ENCODE measurements at regions not wholly inside any gene's neighbourhood (a gene's known extent, or its start where the extent isn't known, plus 50 kb on each side); places are given as distances from the start of the nearest gene placed in this dataset.

DNA sequence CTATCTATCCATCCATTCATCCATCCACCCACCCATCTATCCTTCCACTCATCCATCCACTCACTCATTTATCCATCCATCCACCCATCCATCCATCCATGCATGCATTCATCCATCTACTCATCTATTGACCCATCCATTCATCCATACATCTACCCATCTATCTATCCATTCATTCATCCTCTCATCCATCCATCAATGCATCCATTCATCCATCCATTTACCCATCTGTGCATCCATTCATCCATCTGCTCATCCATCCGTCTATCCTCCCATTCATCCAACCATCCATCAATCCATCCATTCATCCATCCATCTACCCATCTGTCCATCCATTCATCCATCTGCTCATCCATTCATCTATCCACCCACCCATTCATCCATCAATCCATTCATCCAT, 224.5 kb upstream of the MAF start:
- Histone ChIP-seq H3K27ac (ENCODE audit: low read length in 2 of 2) (no peak overlapping the region), H2AFZ (ENCODE audit: insufficient read depth, low read depth, low read length, poor library complexity, severe bottlenecking) (no peak overlapping the region), H3K27me3 (replicated peaks in 1 of 4; ENCODE audit: control extremely low read depth in 1 of 4, control insufficient read depth in 3 of 4, insufficient read depth in 4 of 4, low read length in 3 of 4) (no peaks in the 10 kb centered on the region), H3K4me2 (replicated peaks; ENCODE audit: low read depth, low read length, poor library complexity, severe bottlenecking) (no peak overlapping the region), H3K4me1 (ENCODE audit: control insufficient read depth in 2 of 2, insufficient read depth in 2 of 2, low read length in 2 of 2) (no peaks in the 10 kb centered on the region), H3K79me2 (ENCODE audit: control insufficient read depth, insufficient read depth, low read length) (no peaks in the 10 kb centered on the region), H3K4me3 (ENCODE audit: control extremely low read depth in 1 of 5, extremely low read depth in 1 of 5, insufficient read depth in 1 of 5, low read depth in 2 of 5, low read length in 4 of 5) (no peak overlapping the region), H3K9me3 (ENCODE audit: control extremely low read depth in 1 of 3, control insufficient read depth in 2 of 3, insufficient read depth in 1 of 3, low read length in 2 of 3) (no peaks in the 10 kb centered on the region), H3K36me3 (replicated peaks in 1 of 2; ENCODE audit: control extremely low read depth in 1 of 2, control insufficient read depth in 1 of 2, extremely low read depth in 1 of 2, insufficient read depth in 2 of 2, low read length in 1 of 2) (no peaks in the 10 kb centered on the region), H3K9ac (ENCODE audit: low read length) (no peak overlapping the region), H4K20me1 (ENCODE audit: control insufficient read depth, insufficient read depth, low read length, poor library complexity, severe bottlenecking) (no peaks in the 10 kb centered on the region)
- TF ChIP-seq EZH2 (IDR thresholded peaks at IDR 0.05; ENCODE audit: borderline replicate concordance, insufficient read depth, low read depth, low read length, poor library complexity, severe bottlenecking): no peak
- TF ChIP-seq, protein P1, sequence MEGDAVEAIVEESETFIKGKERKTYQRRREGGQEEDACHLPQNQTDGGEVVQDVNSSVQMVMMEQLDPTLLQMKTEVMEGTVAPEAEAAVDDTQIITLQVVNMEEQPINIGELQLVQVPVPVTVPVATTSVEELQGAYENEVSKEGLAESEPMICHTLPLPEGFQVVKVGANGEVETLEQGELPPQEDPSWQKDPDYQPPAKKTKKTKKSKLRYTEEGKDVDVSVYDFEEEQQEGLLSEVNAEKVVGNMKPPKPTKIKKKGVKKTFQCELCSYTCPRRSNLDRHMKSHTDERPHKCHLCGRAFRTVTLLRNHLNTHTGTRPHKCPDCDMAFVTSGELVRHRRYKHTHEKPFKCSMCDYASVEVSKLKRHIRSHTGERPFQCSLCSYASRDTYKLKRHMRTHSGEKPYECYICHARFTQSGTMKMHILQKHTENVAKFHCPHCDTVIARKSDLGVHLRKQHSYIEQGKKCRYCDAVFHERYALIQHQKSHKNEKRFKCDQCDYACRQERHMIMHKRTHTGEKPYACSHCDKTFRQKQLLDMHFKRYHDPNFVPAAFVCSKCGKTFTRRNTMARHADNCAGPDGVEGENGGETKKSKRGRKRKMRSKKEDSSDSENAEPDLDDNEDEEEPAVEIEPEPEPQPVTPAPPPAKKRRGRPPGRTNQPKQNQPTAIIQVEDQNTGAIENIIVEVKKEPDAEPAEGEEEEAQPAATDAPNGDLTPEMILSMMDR (IDR thresholded peaks at IDR 0.05): no peak
- ChIA-PET POLR2A (no interaction called here), CTCF (no interaction called here)
- no peaks in the 10 kb centered on the region for H3K9me3 Mint-ChIP-seq (ENCODE audit: insufficient read depth)
- ATAC-seq (ENCODE audit: low read depth) (no peak), DNase-seq (no peak)
- 81% methylated on average over 1 of the region's 1 CpG for WGBS (ENCODE audit: insufficient coverage)
- H3K4me3 Mint-ChIP-seq: no peak overlapping the region
- intact Hi-C loops (cut with micrococcal nuclease): no loop called here
- no peak overlapping the region for H3K27ac Mint-ChIP-seq
- H3K27me3 Mint-ChIP-seq: no peaks in the 10 kb centered on the region
- no peaks in the 10 kb centered on the region for H3K4me1 Mint-ChIP-seq

DNA sequence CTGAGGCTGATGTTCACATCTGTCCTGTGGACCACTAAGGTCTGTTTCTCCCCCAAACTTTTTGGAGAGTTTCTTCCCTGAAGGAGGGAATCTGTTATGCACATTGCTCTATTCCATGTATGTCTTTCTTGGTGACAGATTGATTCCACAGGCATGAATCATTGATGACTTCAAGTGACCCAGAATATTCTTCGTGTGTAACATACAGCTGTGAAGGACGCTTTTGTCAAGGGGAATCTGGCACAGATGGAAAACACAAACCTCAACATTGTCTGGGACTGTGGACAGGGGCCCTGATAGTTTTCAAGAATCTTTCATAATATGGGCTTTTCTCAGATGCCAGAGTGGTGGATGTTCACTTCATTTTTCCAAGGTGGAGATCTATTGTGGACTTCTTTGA, 223.1 kb upstream of the MAF start:
- Histone ChIP-seq H3K4me1 (ENCODE audit: control insufficient read depth in 2 of 2, insufficient read depth in 2 of 2, low read length in 2 of 2) (no peaks in the 10 kb centered on the region), H3K9ac (ENCODE audit: low read length) (no peak overlapping the region), H3K36me3 (replicated peaks in 1 of 2; ENCODE audit: control extremely low read depth in 1 of 2, control insufficient read depth in 1 of 2, extremely low read depth in 1 of 2, insufficient read depth in 2 of 2, low read length in 1 of 2) (no peaks in the 10 kb centered on the region), H3K4me2 (replicated peaks; ENCODE audit: low read depth, low read length, poor library complexity, severe bottlenecking) (no peak overlapping the region), H4K20me1 (ENCODE audit: control insufficient read depth, insufficient read depth, low read length, poor library complexity, severe bottlenecking) (no peaks in the 10 kb centered on the region), H3K4me3 (ENCODE audit: control extremely low read depth in 1 of 5, extremely low read depth in 1 of 5, insufficient read depth in 1 of 5, low read depth in 2 of 5, low read length in 4 of 5) (no peak overlapping the region), H3K27me3 (replicated peaks in 1 of 4; ENCODE audit: control extremely low read depth in 1 of 4, control insufficient read depth in 3 of 4, insufficient read depth in 4 of 4, low read length in 3 of 4) (no peaks in the 10 kb centered on the region), H3K27ac (ENCODE audit: low read length in 2 of 2) (no peak overlapping the region), H3K79me2 (ENCODE audit: control insufficient read depth, insufficient read depth, low read length) (no peaks in the 10 kb centered on the region), H2AFZ (ENCODE audit: insufficient read depth, low read depth, low read length, poor library complexity, severe bottlenecking) (no peak overlapping the region), H3K9me3 (ENCODE audit: control extremely low read depth in 1 of 3, control insufficient read depth in 2 of 3, insufficient read depth in 1 of 3, low read length in 2 of 3) (no peaks in the 10 kb centered on the region)
- Mint-ChIP-seq H3K27me3 (no peaks in the 10 kb centered on the region), H3K27ac (no peak overlapping the region), H3K4me3 (no peak overlapping the region), H3K9me3 (ENCODE audit: insufficient read depth) (no peaks in the 10 kb centered on the region), H3K4me1 (no peaks in the 10 kb centered on the region)
- ATAC-seq (ENCODE audit: low read depth) (no peak), DNase-seq (no peak)
- intact Hi-C loops (cut with micrococcal nuclease): no loop called here
- ChIA-PET CTCF (no interaction called here), POLR2A (no interaction called here)
- 94% methylated on average over 2 of the region's 2 CpGs for WGBS (ENCODE audit: insufficient coverage)
- TF ChIP-seq, protein P1 (IDR thresholded peaks at IDR 0.05): no peak
- no peak for TF ChIP-seq EZH2 (IDR thresholded peaks at IDR 0.05; ENCODE audit: borderline replicate concordance, insufficient read depth, low read depth, low read length, poor library complexity, severe bottlenecking)
